ENCODE measurements at regions not wholly inside any gene's neighbourhood (a gene's known extent, or its start where the extent isn't known, plus 50 kb on each side); places are given as distances from the start of the nearest gene placed in this dataset.

DNA sequence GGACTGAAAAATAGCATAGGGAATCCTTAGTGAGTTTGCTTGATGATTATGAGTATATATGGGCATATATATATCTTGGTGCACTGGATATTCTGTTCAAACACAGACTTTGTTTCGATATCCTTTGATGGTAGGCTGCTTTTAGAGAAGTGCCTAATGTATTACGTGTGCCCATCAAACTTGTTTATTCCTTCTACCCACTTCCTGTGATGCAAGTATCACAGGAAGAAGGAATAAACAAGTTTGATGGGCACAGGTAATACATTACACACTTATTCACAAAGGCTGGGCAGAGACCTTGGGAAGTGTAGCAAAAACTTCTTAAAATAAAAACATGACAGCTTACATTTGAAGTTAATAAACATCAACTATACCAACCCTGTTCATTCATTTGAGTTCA is 364.2 kb downstream of the CHSY3 start:
- H3K4me3 Mint-ChIP-seq (ENCODE audit: unreplicated experiment): no peak overlapping the region
- TF ChIP-seq, protein P1, sequence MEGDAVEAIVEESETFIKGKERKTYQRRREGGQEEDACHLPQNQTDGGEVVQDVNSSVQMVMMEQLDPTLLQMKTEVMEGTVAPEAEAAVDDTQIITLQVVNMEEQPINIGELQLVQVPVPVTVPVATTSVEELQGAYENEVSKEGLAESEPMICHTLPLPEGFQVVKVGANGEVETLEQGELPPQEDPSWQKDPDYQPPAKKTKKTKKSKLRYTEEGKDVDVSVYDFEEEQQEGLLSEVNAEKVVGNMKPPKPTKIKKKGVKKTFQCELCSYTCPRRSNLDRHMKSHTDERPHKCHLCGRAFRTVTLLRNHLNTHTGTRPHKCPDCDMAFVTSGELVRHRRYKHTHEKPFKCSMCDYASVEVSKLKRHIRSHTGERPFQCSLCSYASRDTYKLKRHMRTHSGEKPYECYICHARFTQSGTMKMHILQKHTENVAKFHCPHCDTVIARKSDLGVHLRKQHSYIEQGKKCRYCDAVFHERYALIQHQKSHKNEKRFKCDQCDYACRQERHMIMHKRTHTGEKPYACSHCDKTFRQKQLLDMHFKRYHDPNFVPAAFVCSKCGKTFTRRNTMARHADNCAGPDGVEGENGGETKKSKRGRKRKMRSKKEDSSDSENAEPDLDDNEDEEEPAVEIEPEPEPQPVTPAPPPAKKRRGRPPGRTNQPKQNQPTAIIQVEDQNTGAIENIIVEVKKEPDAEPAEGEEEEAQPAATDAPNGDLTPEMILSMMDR (IDR thresholded peaks at IDR 0.05; ENCODE audit: unreplicated experiment): no peak
- ChIA-PET POLR2A (interaction anchor here (0.8 kb wide), 1 partner anchor 11 kb away, joined by 3 read pairs; no protein-coding TSS in a partner anchor), CTCF (no interaction called here)
- no peaks in the 10 kb centered on the region for H3K4me1 Mint-ChIP-seq (ENCODE audit: insufficient read depth, unreplicated experiment)
- H3K27me3 Mint-ChIP-seq (ENCODE audit: insufficient read depth, unreplicated experiment): no peaks in the 10 kb centered on the region
- no peak overlapping the region for H3K27ac Mint-ChIP-seq (ENCODE audit: low read depth, unreplicated experiment)
- BruUV-seq (replicated peaks): no TSS peak
- H3K9me3 Mint-ChIP-seq (ENCODE audit: unreplicated experiment): no peaks in the 10 kb centered on the region
- intact Hi-C loops (cut with micrococcal nuclease): no loop called here
- no peaks in the 10 kb centered on the region for H3K36me3 Mint-ChIP-seq (ENCODE audit: insufficient read depth, unreplicated experiment)
- DNase-seq (ENCODE audit: unreplicated experiment): no peak

DNA sequence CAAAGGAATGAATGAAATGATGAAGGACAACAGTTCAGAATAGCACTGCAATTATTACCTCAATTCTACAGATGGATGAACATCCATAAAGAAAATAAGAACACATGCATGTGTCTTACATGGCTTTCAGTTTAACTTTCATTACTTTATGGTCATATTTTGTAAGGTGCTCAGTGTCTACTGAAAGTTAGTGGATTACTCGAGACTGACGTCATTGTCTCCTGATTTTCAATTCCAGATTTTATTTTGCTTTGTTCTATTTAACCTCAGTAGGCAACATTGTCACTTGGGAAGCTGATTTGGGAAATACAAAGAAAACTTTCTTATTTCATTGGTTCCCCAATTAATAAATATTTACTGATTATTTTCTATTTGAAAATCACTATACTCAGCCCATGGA is 363.7 kb downstream of the CHSY3 start:
- Mint-ChIP-seq H3K36me3 (ENCODE audit: insufficient read depth, unreplicated experiment) (no peaks in the 10 kb centered on the region), H3K4me3 (ENCODE audit: unreplicated experiment) (no peak overlapping the region), H3K9me3 (ENCODE audit: unreplicated experiment) (no peaks in the 10 kb centered on the region), H3K27me3 (ENCODE audit: insufficient read depth, unreplicated experiment) (no peaks in the 10 kb centered on the region), H3K27ac (ENCODE audit: low read depth, unreplicated experiment) (no peak overlapping the region), H3K4me1 (ENCODE audit: insufficient read depth, unreplicated experiment) (no peaks in the 10 kb centered on the region)
- intact Hi-C loops (cut with micrococcal nuclease): no loop called here
- DNase-seq (ENCODE audit: unreplicated experiment): no peak
- no TSS peak for BruUV-seq (replicated peaks)
- POLR2A ChIA-PET: no interaction called here
- CTCF ChIA-PET: no interaction called here
- TF ChIP-seq, protein P1 (IDR thresholded peaks at IDR 0.05; ENCODE audit: unreplicated experiment): no peak

DNA sequence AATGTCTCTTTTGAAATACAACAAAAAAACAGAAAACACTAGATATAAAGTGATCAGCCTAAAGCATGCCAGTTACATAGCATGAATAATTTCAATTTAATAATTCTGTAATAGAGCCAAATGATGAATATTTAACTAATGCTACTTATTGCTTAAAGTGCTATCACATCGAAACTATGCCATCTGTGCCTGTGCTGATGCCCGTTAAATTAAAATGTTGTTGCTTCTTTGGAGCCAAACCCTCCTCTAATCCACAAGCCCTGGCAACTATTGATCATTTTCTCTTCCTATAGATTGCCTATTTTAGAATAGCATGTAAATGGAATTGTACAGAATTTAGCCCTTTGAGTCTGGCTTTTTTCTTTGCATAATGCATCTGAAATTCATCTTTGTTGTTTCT is 356.2 kb downstream of the CHSY3 start:
- DNase-seq (ENCODE audit: unreplicated experiment): no peak
- ChIA-PET POLR2A (interaction anchor here (0.6 kb wide), 2 partner anchors 74 to 761 kb away, joined by 3 read pairs; no protein-coding TSS in a partner anchor), CTCF (no interaction called here)
- Mint-ChIP-seq H3K4me3 (ENCODE audit: unreplicated experiment) (no peak overlapping the region), H3K27ac (ENCODE audit: low read depth, unreplicated experiment) (no peak overlapping the region), H3K27me3 (ENCODE audit: insufficient read depth, unreplicated experiment) (no peaks in the 10 kb centered on the region), H3K36me3 (ENCODE audit: insufficient read depth, unreplicated experiment) (no peaks in the 10 kb centered on the region), H3K9me3 (ENCODE audit: unreplicated experiment) (peaks cover 3% of the 10 kb centered on the region), H3K4me1 (ENCODE audit: insufficient read depth, unreplicated experiment) (no peaks in the 10 kb centered on the region)
- TF ChIP-seq, protein P1 (IDR thresholded peaks at IDR 0.05; ENCODE audit: unreplicated experiment): no peak
- intact Hi-C loops (cut with micrococcal nuclease): no loop called here
- no TSS peak for BruUV-seq (replicated peaks)

DNA sequence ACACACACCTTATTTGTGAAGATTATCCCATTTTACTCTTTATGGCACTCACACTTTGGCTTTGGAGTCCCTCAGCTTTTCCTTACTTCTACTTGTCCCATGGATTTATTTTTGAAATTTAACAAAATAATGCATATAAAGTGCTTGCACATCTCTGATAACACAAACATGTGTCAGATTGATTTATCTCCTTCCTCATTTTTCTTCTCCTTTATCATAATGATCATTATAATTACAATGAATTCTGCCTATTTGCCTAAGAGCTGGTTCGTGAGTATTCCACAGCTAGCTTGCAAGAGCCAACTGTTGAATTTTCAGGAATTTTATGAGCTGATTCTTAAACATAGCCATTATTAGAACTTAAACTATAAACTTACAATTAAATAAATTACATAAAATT is 347.7 kb downstream of the CHSY3 start:
- no TSS peak for BruUV-seq (replicated peaks)
- ChIA-PET POLR2A (interaction anchor here (1.2 kb wide), 1 partner anchor 85 kb away, joined by 4 read pairs; no protein-coding TSS in a partner anchor), CTCF (no interaction called here)
- TF ChIP-seq, protein P1 (IDR thresholded peaks at IDR 0.05; ENCODE audit: unreplicated experiment): no peak
- H3K4me1 Mint-ChIP-seq (ENCODE audit: insufficient read depth, unreplicated experiment): no peaks in the 10 kb centered on the region
- H3K9me3 Mint-ChIP-seq (ENCODE audit: unreplicated experiment): peaks cover 8% of the 10 kb centered on the region
- no peak for DNase-seq (ENCODE audit: unreplicated experiment)
- no peak overlapping the region for H3K27ac Mint-ChIP-seq (ENCODE audit: low read depth, unreplicated experiment)
- no peak overlapping the region for H3K4me3 Mint-ChIP-seq (ENCODE audit: unreplicated experiment)
- intact Hi-C loops (cut with micrococcal nuclease): no loop called here
- no peaks in the 10 kb centered on the region for H3K36me3 Mint-ChIP-seq (ENCODE audit: insufficient read depth, unreplicated experiment)
- H3K27me3 Mint-ChIP-seq (ENCODE audit: insufficient read depth, unreplicated experiment): no peaks in the 10 kb centered on the region
